ENCODE measurements at regions not wholly inside any gene's neighbourhood (a gene's known extent, or its start where the extent isn't known, plus 50 kb on each side); places are given as distances from the start of the nearest gene placed in this dataset.

DNA sequence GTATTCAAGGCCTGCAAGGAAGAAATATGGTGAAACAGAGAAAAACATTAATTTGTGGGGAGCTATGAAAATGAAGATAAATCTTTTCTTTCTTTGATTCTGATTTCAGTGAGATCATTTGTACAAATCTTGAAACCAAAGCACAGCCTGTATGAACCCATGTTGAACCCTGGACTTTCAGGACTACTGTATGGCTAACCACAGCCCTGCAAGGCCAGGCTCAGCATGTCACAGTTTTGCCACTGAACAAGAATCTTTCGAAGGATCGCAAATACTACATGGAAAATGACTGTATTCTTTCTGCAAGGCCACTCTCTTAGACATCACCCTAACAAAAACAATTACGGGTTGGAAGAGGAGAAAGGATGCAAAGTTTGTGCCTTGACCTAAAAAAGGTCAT lies 161.7 kb upstream of the MAF start:
- no CpG with 5 or more reads among the region's 3 CpGs for WGBS (ENCODE audit: extremely low coverage, insufficient read length, low lambda C conversion rate)
- H3K56ac ChIP-seq (ENCODE audit: insufficient read length, low read depth, low read length), result no peak overlapping the region

More for the DNA sequence above, 161.7 kb upstream of the MAF start:
- H3K4me1 Mint-ChIP-seq, result peaks cover 3 to 6% of the 10 kb centered on the region in 2 experiments; a peak in 2 of 4 replicates
- Histone ChIP-seq H3T11ph (ENCODE audit: low read length) (no peak overlapping the region), H3K23ac (ENCODE audit: insufficient read length, low read depth, low read length) (no peak overlapping the region), H3K79me2 (ENCODE audit: insufficient read depth, low read length) (no peaks in the 10 kb centered on the region), H4K8ac (replicated peaks; ENCODE audit: insufficient read length, low read depth, low read length) (no peak overlapping the region), H3K4me2 (ENCODE audit: insufficient read depth, insufficient read length, low read length) (no peak overlapping the region), H3K4me1 (ENCODE audit: insufficient read depth, low read length) (peaks cover 3% of the 10 kb centered on the region; the same call in 1 of the 2 replicates), H3K4ac (ENCODE audit: low read depth, low read length) (no peak overlapping the region), H3K23me2 (ENCODE audit: insufficient read length, low read depth, low read length, poor library complexity, severe bottlenecking) (no peaks in the 10 kb centered on the region), H3K9ac (ENCODE audit: extremely low read depth, insufficient read length, low read length) (no peak overlapping the region), H2BK12ac (ENCODE audit: insufficient read length, low read depth, low read length) (no peak overlapping the region), H2BK20ac (ENCODE audit: low read depth, low read length, poor library complexity, severe bottlenecking) (no peak overlapping the region), H3K27me3 (ENCODE audit: insufficient read depth, low read length) (no peaks in the 10 kb centered on the region), H4K5ac (ENCODE audit: insufficient read length, low read depth, low read length) (no peak overlapping the region), H2BK5ac (ENCODE audit: insufficient read length, low read length) (no peak overlapping the region), H3K14ac (ENCODE audit: insufficient read depth, low read length) (no peak overlapping the region), H3K9me3 (ENCODE audit: control insufficient read depth, low read depth, low read length) (no peaks in the 10 kb centered on the region), H3K27ac (ENCODE audit: insufficient read length, low read depth, low read length) (no peak overlapping the region), H2AFZ (ENCODE audit: low read length) (no peak overlapping the region), H3K18ac (ENCODE audit: insufficient read length, low read depth, low read length) (no peak overlapping the region), H4K91ac (ENCODE audit: insufficient read length, low read depth, low read length) (no peak overlapping the region), H2BK120ac (ENCODE audit: low read depth, low read length, poor library complexity, severe bottlenecking) (no peak overlapping the region), H4K20me1 (ENCODE audit: control insufficient read depth, insufficient read depth, insufficient read length) (no peaks in the 10 kb centered on the region), H2BK15ac (ENCODE audit: low read depth, low read length) (no peak overlapping the region), H3K79me1 (ENCODE audit: insufficient read depth, low read depth, low read length, poor library complexity, severe bottlenecking) (no peaks in the 10 kb centered on the region), H2AK5ac (ENCODE audit: insufficient read length, low read length) (no peak overlapping the region)
- no peak for DNase-seq
- H3K36me3 Mint-ChIP-seq (ENCODE audit: insufficient read depth in 1 of 3, low read depth in 3 of 3), result no peaks in the 10 kb centered on the region
- TF ChIP-seq, protein P1, sequence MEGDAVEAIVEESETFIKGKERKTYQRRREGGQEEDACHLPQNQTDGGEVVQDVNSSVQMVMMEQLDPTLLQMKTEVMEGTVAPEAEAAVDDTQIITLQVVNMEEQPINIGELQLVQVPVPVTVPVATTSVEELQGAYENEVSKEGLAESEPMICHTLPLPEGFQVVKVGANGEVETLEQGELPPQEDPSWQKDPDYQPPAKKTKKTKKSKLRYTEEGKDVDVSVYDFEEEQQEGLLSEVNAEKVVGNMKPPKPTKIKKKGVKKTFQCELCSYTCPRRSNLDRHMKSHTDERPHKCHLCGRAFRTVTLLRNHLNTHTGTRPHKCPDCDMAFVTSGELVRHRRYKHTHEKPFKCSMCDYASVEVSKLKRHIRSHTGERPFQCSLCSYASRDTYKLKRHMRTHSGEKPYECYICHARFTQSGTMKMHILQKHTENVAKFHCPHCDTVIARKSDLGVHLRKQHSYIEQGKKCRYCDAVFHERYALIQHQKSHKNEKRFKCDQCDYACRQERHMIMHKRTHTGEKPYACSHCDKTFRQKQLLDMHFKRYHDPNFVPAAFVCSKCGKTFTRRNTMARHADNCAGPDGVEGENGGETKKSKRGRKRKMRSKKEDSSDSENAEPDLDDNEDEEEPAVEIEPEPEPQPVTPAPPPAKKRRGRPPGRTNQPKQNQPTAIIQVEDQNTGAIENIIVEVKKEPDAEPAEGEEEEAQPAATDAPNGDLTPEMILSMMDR (conservative IDR thresholded peaks at IDR 0.05), result no peak
- no peak overlapping the region for H3K4me3 Mint-ChIP-seq
- no peak overlapping the region for H3K27ac Mint-ChIP-seq
- H3K27me3 Mint-ChIP-seq (ENCODE audit: low read depth), result no peaks in the 10 kb centered on the region; the same call in 1 of the 2 replicates
- H3K9me3 Mint-ChIP-seq, result no peaks in the 10 kb centered on the region

All from H9 (cell line).